Uterus (tissue), 2 donors: ENCODE measurements at regions not wholly inside any gene's neighbourhood (a gene's known extent, or its start where the extent isn't known, plus 50 kb on each side); places are given as distances from the start of the nearest gene placed in this dataset.

Source experiments
- CTCF ChIP-seq, 4 experiments: fragments of 200-600 bp in 2 of 4; fragments of 450-650 bp in 2 of 4; sonication (generic) in 2 of 4; IDR thresholded peaks; one replicate each; pipeline ENCODE4 v1.5.1; 2016 to 2019; ENCODE audit warnings: antibody characterized with exemption in 4 of 4, mild to moderate bottlenecking in 2 of 4, moderate library complexity in 1 of 4
- POLR2A ChIP-seq, 2 donors: fragments of 450-650 bp; IDR thresholded peaks; one replicate each; pipeline ENCODE4 v1.6.1; 2016; ENCODE audit warnings: antibody characterized with exemption in 2 of 2, mild to moderate bottlenecking in 1 of 2, moderate library complexity in 1 of 2

DNA sequence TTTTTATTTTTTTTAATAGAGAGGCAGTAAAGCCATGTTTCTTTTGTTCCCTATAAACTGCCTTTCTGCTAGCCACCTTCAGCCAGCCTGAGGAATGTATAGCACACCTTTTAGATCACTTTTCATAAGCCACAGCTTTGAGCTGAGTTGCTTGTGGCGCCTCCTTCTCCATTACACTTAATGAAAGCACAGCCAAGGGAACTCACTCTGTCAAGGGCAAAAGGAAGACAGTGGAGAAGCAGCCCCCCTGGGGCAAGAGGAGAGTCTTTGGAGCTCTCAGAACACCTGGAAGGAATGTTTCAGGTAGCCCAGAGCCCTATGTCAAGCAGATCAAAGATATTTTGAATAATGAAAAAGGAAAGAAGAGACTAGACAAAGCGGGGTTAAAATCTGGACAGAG, 235.1 kb downstream of the CLIC5 start:
- TF ChIP-seq CTCF (IDR thresholded peaks at IDR 0.05), result no peak
- TF ChIP-seq POLR2A (IDR thresholded peaks at IDR 0.05), result no peak
